Fibroblast of skin of back (primary cell): ENCODE measurements at regions not wholly inside any gene's neighbourhood (a gene's known extent, or its start where the extent isn't known, plus 50 kb on each side); places are given as distances from the start of the nearest gene placed in this dataset.

Source experiments
- DNase-seq: peaks from one replicate; pipeline ENCODE4 v3.0.0-alpha.2; 2013

DNA sequence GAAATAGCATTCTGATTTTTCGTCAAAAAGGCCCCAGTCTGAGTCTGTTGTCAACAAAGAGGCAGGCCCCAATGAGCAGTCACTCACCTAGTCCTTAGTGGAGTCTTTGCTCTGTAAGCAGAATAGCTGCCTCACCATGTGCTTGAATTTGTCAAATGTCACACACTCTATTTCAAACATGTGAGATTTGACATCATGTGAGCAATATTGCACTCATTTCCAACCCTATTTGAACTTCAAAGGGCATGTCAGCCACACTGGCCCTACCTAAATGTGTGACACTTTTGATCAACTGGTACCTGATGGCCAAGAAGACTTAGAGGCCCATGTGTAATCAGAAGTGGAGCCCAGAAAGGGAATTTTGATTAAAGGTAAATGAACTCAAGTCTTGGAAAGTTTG is 59.4 kb upstream of the PLAC1 start:
- DNase-seq, result no peak

DNA sequence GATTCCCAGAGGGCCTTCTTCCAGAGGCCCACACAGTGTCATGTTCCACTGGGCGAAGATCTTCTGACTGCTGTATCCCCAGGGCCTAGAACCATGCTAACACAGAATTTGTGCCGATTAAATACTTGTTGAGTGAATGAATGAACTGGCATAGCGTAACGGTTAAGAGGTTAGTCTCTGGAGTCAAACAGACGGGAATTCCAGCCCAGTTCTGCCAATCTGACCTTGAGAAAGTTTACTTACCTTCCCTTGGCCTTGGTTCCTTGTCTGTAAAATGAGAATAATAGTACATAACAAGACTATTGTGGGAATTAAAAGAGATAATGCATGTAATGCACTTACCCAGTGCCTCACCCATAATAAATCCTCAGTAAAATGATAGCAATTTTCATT is 58.3 kb upstream of the PLAC1 start:
- DNase-seq, result no peak

DNA sequence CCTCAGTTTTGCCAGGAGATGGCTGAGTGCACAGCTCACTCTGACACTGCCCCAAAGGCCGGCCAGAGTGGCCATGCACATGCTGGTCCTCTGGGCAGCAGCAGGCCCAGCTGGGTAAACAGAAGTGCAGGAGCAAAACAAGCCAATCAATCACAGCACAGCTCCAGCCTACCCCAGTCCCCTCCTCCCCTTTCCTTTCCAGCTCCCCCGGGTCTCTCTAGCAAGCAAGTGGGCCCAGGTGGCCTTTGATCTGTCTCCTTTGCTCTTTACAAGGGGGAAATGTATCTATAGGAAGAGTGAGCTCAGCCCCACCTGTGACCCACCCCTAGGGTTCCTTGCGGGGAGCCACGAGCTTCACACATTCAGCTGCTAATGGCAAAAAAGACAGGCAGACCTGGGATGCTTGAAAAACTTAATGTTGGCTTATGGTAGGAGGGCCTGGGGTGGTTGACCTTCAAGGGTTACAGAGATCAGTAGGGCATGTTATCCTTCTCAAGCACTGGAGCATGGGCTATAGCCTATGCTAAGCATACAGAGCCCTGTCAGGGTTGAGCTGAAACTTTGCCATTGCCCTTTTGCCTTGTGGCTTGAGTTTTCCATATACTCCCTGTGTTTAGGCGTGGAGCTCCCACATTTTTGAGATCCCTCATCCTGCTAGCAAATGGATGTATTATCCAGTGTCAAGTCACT is 57.8 kb upstream of the PLAC1 start:
- no peak for DNase-seq

DNA sequence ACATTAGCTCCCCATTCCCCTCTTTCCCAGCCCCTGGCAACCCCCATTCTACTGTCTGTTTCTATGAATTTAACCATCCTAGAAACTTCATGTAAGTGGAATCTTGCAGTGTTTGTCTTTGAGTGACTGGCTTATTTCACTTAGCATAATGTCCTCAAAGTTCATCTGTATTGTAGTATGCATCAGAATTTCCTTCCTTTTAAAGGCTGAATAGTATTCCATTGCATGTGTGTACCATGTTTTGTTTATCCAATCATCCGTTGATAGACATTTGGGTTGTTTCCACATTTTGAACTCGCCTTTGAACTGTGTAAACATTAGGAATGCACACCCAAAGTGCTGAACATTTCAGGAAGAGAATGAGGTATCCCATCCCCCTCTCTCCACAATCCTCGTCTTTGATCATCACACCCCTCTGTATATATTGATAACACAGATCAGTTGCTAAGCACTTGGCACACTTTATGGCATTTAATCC is 56.4 kb upstream of the PLAC1 start:
- DNase-seq, result no peak

DNA sequence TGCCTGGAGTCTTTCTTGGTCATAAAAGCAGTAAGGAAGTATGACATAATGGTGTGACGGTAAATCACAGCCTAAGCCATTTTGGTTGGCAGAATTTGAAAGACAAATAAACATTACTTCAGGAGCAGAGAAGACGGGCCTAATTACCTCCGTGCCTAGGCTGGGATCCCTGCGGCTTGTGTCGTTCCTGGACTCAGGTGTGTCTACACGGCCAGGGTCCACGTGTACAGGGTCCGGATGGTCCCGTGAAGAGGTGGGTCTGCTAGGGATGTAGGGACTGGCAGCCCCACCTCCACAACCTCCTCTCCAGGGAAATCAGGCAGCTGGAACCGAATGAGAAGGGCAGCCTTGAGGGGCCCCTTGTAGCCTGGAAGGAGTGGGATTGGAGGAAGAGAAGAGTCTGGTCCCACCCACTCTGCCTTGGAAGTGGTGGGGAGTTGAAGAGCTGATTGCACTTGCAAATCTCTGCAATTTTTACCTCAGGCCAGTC is 55.4 kb upstream of the PLAC1 start:
- no peak for DNase-seq

DNA sequence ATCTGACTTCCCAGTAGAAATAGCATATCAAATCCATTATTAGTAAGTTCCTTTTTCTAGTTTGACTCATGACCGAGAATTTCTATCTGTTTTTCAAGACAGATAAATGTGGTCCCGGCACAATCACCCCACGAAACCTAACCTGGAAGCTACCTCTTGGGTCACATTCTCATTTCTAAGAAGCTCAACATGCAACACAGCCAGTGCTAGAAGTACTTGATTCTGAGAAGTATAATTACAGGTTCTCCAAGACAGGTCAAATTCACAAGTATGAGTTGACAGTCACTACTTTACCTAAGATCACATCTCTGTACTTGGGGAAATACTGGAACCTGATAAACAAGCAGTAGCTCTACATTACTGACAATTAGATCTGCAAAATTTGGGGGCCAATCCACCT is 54.0 kb upstream of the PLAC1 start:
- no peak for DNase-seq

DNA sequence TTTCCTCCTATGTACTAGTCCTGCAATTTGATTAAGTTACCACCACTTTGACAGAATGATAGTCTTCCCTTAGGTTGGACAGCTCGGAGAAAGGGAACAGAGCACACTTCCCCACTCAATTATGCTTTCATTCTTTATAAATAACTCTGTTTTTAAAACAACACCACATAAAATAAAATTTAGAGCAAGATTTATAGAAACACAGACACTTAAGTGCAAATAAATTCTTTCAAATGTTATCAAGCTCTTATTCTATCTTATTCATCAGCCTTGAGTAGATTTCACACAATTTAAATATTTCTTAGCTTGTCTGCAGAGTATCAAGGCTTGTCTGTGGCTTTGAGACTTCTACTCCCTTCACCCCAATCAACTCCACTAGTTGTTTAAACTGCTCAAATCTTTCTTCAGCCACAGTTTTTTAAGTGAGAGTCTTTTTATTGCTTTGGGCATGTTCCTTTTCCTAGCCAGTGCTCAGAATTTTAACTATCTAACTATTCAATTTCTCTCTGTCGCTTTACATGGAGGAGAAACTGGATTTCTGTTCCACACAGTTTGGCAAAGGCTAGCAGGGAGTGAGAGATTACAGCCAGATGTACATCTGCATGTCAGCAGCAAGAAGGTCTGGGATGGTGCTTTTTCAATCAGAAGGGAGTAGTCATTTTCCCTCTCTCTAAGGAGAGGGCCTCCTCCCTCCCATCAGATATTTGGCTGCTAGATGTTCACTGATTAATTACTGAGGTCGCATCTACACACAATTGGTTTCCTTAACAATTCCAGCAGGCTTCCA is 53.1 kb upstream of the PLAC1 start:
- no peak for DNase-seq
